Loucy (cell line): ENCODE measurements at regions not wholly inside any gene's neighbourhood (a gene's known extent, or its start where the extent isn't known, plus 50 kb on each side); places are given as distances from the start of the nearest gene placed in this dataset.

ENCODE experiments used
- EZH2phosphoT487 ChIP-seq: fragments of 200-600 bp; IDR thresholded peaks from 2 replicates; pipeline ENCODE4 v1.6.1; 2018; ENCODE audit warnings: antibody characterized with exemption, mild to moderate bottlenecking, moderate library complexity, borderline replicate concordance
- TF ChIP-seq, protein P1 (sequence below): fragments of 200-600 bp; sonication (generic); conservative IDR thresholded peaks from 2 replicates; pipeline ENCODE4 v1.5.1; 2014; ENCODE audit warnings: mild to moderate bottlenecking, antibody characterized with exemption, low read length

DNA sequence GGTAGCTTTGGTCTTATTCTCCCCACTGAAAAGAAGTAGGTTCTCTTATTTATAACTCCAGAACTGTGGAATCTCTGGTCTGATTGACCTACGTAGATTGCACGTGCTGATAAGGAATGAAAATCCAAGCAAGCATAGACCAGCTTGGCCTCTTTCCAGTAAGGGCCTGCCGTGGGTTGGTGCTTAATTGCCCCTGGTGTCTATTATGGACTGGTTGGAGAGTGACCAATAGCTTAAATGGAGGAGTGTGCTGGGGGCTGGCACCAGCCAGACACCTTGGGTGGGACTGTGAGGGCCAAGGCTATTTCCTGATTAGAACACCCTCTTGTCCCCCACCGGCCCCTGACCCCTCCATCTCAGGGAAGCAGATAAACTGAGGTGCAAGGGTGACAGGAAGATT lies 74.0 kb downstream of the TENT5C start:
- TF ChIP-seq, protein P1, sequence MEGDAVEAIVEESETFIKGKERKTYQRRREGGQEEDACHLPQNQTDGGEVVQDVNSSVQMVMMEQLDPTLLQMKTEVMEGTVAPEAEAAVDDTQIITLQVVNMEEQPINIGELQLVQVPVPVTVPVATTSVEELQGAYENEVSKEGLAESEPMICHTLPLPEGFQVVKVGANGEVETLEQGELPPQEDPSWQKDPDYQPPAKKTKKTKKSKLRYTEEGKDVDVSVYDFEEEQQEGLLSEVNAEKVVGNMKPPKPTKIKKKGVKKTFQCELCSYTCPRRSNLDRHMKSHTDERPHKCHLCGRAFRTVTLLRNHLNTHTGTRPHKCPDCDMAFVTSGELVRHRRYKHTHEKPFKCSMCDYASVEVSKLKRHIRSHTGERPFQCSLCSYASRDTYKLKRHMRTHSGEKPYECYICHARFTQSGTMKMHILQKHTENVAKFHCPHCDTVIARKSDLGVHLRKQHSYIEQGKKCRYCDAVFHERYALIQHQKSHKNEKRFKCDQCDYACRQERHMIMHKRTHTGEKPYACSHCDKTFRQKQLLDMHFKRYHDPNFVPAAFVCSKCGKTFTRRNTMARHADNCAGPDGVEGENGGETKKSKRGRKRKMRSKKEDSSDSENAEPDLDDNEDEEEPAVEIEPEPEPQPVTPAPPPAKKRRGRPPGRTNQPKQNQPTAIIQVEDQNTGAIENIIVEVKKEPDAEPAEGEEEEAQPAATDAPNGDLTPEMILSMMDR, result no peak
- TF ChIP-seq EZH2phosphoT487, result no peak
